ENCODE measurements at regions not wholly inside any gene's neighbourhood (a gene's known extent, or its start where the extent isn't known, plus 50 kb on each side); places are given as distances from the start of the nearest gene placed in this dataset.

GRCh38 chr1:58165073-58165472 lies 381.5 kb downstream of the OMA1 start:
- no peak for TF ChIP-seq CTCF (IDR thresholded peaks at IDR 0.05; ENCODE audit: insufficient read depth, low read depth, low read length, missing control alignments)
- DNase-seq (ENCODE audit: low read depth), result peak; percentile 12
- H3K4me3 ChIP-seq (ENCODE audit: low read depth, low read length), result no peak overlapping the region

- peak; percentile 40 for DNase-seq (ENCODE audit: low read depth)
- no peak overlapping the region for H3K4me3 ChIP-seq (ENCODE audit: low read depth, low read length)
- peak; percentile 83 for TF ChIP-seq CTCF (IDR thresholded peaks at IDR 0.05; ENCODE audit: insufficient read depth, low read depth, low read length, missing control alignments)
These were observed 383.5 kb downstream of the OMA1 start for GRCh38 chr1:58162952-58163550.

- H3K4me3 ChIP-seq (ENCODE audit: low read depth, low read length), result no peak overlapping the region
- DNase-seq (ENCODE audit: low read depth), result no peak
- no peak for TF ChIP-seq CTCF (IDR thresholded peaks at IDR 0.05; ENCODE audit: insufficient read depth, low read depth, low read length, missing control alignments)
These were observed 387.1 kb downstream of the OMA1 start for GRCh38 chr1:58159434-58159830.

- no peak for TF ChIP-seq CTCF (IDR thresholded peaks at IDR 0.05; ENCODE audit: insufficient read depth, low read depth, low read length, missing control alignments)
- no peak for DNase-seq (ENCODE audit: low read depth)
These were observed 387.8 kb downstream of the OMA1 start for GRCh38 chr1:58158506-58159433.

GRCh38 chr1:58158016-58158415 lies 388.5 kb downstream of the OMA1 start:
- no peak for TF ChIP-seq CTCF (IDR thresholded peaks at IDR 0.05; ENCODE audit: insufficient read depth, low read depth, low read length, missing control alignments)
- no peak overlapping the region for H3K4me3 ChIP-seq (ENCODE audit: low read depth, low read length)
- DNase-seq (ENCODE audit: low read depth), result no peak

More at GRCh38 chr1:58158506-58159433, 387.8 kb downstream of the OMA1 start:
- H3K4me3 ChIP-seq (ENCODE audit: low read depth, low read length), result no peak overlapping the region

- no peak for TF ChIP-seq CTCF (IDR thresholded peaks at IDR 0.05; ENCODE audit: insufficient read depth, low read depth, low read length, missing control alignments)
- no peak overlapping the region for H3K4me3 ChIP-seq (ENCODE audit: low read depth, low read length)
- no peak for DNase-seq (ENCODE audit: low read depth)
These were observed 389.3 kb downstream of the OMA1 start for GRCh38 chr1:58157256-58157655.
